ENCODE measurements at regions not wholly inside any gene's neighbourhood (a gene's known extent, or its start where the extent isn't known, plus 50 kb on each side); places are given as distances from the start of the nearest gene placed in this dataset.

- no peak for DNase-seq
These were observed 1444.5 kb upstream of the CADM2 start for GRCh38 chr3:83514130-83514914.

- DNase-seq: no peak
These were observed 1443.7 kb upstream of the CADM2 start for GRCh38 chr3:83515123-83515522.

GRCh38 chr3:83523470-83524073 is 1435.2 kb upstream of the CADM2 start:
- peak; percentile 3 for DNase-seq

- peak; percentile 65 for DNase-seq
These were observed 1433.9 kb upstream of the CADM2 start for GRCh38 chr3:83524901-83525300.

GRCh38 chr3:83559082-83559481 is 1399.7 kb upstream of the CADM2 start:
- DNase-seq: no peak

GRCh38 chr3:83567935-83568334 is 1390.9 kb upstream of the CADM2 start:
- no peak for DNase-seq

- DNase-seq: no peak
These were observed 1377.2 kb upstream of the CADM2 start for GRCh38 chr3:83581546-83581945.

- no peak for DNase-seq
These were observed 1357.1 kb upstream of the CADM2 start for GRCh38 chr3:83601704-83602103.

GRCh38 chr3:83622526-83622925 is 1336.3 kb upstream of the CADM2 start:
- DNase-seq: no peak

- DNase-seq: peak; percentile 15
These were observed 1333.5 kb upstream of the CADM2 start for GRCh38 chr3:83625261-83625660.

GRCh38 chr3:83628471-83628870 is 1330.3 kb upstream of the CADM2 start:
- DNase-seq: no peak

GRCh38 chr3:83632526-83632925 is 1326.3 kb upstream of the CADM2 start:
- no peak for DNase-seq

- DNase-seq: no peak
These were observed 1325.0 kb upstream of the CADM2 start for GRCh38 chr3:83633758-83634157.

GRCh38 chr3:83649692-83650091 is 1309.1 kb upstream of the CADM2 start:
- no peak for DNase-seq

GRCh38 chr3:83655083-83655482 is 1303.7 kb upstream of the CADM2 start:
- DNase-seq: no peak

- DNase-seq: no peak
These were observed 1296.3 kb upstream of the CADM2 start for GRCh38 chr3:83662381-83662960.

- no peak for DNase-seq
These were observed 1288.4 kb upstream of the CADM2 start for GRCh38 chr3:83670416-83670815.

GRCh38 chr3:83683937-83684598 is 1274.7 kb upstream of the CADM2 start:
- DNase-seq: no peak

- no peak for DNase-seq
These were observed 1252.1 kb upstream of the CADM2 start for GRCh38 chr3:83706669-83707068.

- DNase-seq: no peak
These were observed 1243.5 kb upstream of the CADM2 start for GRCh38 chr3:83715307-83715706.

GRCh38 chr3:83729576-83729975 is 1229.2 kb upstream of the CADM2 start:
- DNase-seq: no peak

- DNase-seq: no peak
These were observed 1224.1 kb upstream of the CADM2 start for GRCh38 chr3:83734656-83735055.

GRCh38 chr3:83738202-83738601 is 1220.6 kb upstream of the CADM2 start:
- DNase-seq: no peak

- DNase-seq: no peak
These were observed 1218.3 kb upstream of the CADM2 start for GRCh38 chr3:83740504-83740903.

Data from NCI-H1694 (cell line).